IMR-90 (cell line): ENCODE measurements at regions not wholly inside any gene's neighbourhood (a gene's known extent, or its start where the extent isn't known, plus 50 kb on each side); places are given as distances from the start of the nearest gene placed in this dataset.

Experiments
- ATAC-seq: fragments of 200-7000 bp; cut with Tn5 transposase; 2 replicates; pipeline ENCODE4 v1.9.1; 2020; ENCODE audit warnings: low read depth, mild to moderate bottlenecking, moderate library complexity
- BruUV-seq: library from RNA; stranded (reverse); fragments of 400-500 nt; replicated peaks from 2 replicates; lab custom pipeline; 2021; lab: Mats Ljungman, UMichigan
- CTCF ChIA-PET: fragments of 300-600 bp; formaldehyde crosslinking; extraction: SDS; loops from one replicate; lab custom pipeline; 2021; ENCODE audit warnings: antibody characterized with exemption; lab: Yijun Ruan, JAX
- POLR2A ChIA-PET: fragments of 300-600 bp; sonication (Branson Sonifier 250); formaldehyde crosslinking; loops from one replicate; lab custom pipeline; 2022; ENCODE audit warnings: antibody characterized with exemption; ENCODE audit not compliant: unreplicated experiment; lab: Charles Lee
- DNase-seq: peaks from one replicate; pipeline ENCODE4 v3.0.0; 2013
- H2AFZ ChIP-seq: replicated peaks from 2 replicates; pipeline ENCODE3; 2013; ENCODE audit warnings: low read length, mild to moderate bottlenecking; ENCODE audit not compliant: poor library complexity
- H2AK5ac ChIP-seq: 2 replicates; pipeline ENCODE4 v1.6.1; 2013; ENCODE audit warnings: low read depth, low read length, inconsistent platforms
- H2AK9ac ChIP-seq: replicated peaks from 2 replicates; pipeline ENCODE3; 2013; ENCODE audit warnings: mild to moderate bottlenecking, low read depth, low read length, moderate library complexity; ENCODE audit not compliant: poor library complexity
- H2BK120ac ChIP-seq: 2 replicates; pipeline ENCODE4 v1.6.1; 2013; ENCODE audit warnings: low read depth, low read length, inconsistent platforms
- H2BK15ac ChIP-seq: 3 replicates; pipeline ENCODE4 v1.6.1; 2013; ENCODE audit warnings: low read depth, low read length, inconsistent platforms
- H2BK20ac ChIP-seq: 2 replicates; pipeline ENCODE4 v1.6.1; 2013; ENCODE audit warnings: low read depth, mild to moderate bottlenecking, inconsistent platforms, low read length, moderate library complexity
- H2BK5ac ChIP-seq: 2 replicates; pipeline ENCODE4 v1.6.1; 2013; ENCODE audit warnings: mild to moderate bottlenecking, low read depth, low read length, inconsistent platforms; ENCODE audit not compliant: poor library complexity, severe bottlenecking
- H3K14ac ChIP-seq: replicated peaks from 2 replicates; pipeline ENCODE4 v1.6.1; 2013; ENCODE audit warnings: low read depth, low read length, inconsistent platforms
- H3K18ac ChIP-seq: 2 replicates; pipeline ENCODE4 v1.6.1; 2013; ENCODE audit warnings: low read depth, low read length, control low read depth
- H3K23ac ChIP-seq: 2 replicates; pipeline ENCODE4 v1.6.1; 2013; ENCODE audit warnings: low read depth, low read length, inconsistent platforms
- H3K27ac ChIP-seq: 2 replicates; pipeline ENCODE4 v1.5.1; 2013; ENCODE audit warnings: mild to moderate bottlenecking, control low read depth, low read length; ENCODE audit not compliant: insufficient read depth
- H3K27me3 ChIP-seq: 2 replicates; pipeline ENCODE4 v1.6.1; 2013; ENCODE audit warnings: low read length; ENCODE audit not compliant: control insufficient read depth, insufficient read depth
- H3K36me3 ChIP-seq: 2 replicates; pipeline ENCODE4 v1.6.1; 2013; ENCODE audit warnings: low read length, mixed read lengths; ENCODE audit not compliant: control insufficient read depth, insufficient read depth
- H3K4ac ChIP-seq: 2 replicates; pipeline ENCODE4 v1.6.1; 2013; ENCODE audit warnings: low read depth, low read length, inconsistent platforms
- H3K4me1 ChIP-seq: 2 replicates; pipeline ENCODE4 v1.6.1; 2013; ENCODE audit warnings: low read length, mixed read lengths; ENCODE audit not compliant: control insufficient read depth, insufficient read depth
- H3K4me2 ChIP-seq: 2 replicates; pipeline ENCODE4 v1.6.1; 2013; ENCODE audit warnings: low read depth, mild to moderate bottlenecking, control low read depth, low read length, moderate library complexity
- H3K4me3 ChIP-seq: 2 replicates; pipeline ENCODE4 v1.5.1; 2013; ENCODE audit warnings: low read depth, mild to moderate bottlenecking, control low read depth, low read length, moderate library complexity; ENCODE audit not compliant: insufficient read depth
- H3K56ac ChIP-seq: 2 replicates; pipeline ENCODE4 v1.6.1; 2013; ENCODE audit warnings: low read length, inconsistent platforms; ENCODE audit not compliant: insufficient read depth; ENCODE audit errors: extremely low read depth
- H3K79me1 ChIP-seq, 2 experiments: 2 replicates each; pipeline ENCODE4 v1.6.1; 2013; ENCODE audit warnings: low read length in 2 of 2, inconsistent platforms in 1 of 2, low read depth in 1 of 2
- H3K9ac ChIP-seq: 2 replicates; pipeline ENCODE4 v1.6.1; 2013; ENCODE audit warnings: low read depth, low read length, control low read depth
- H3K9me1 ChIP-seq: 2 replicates; pipeline ENCODE4 v1.6.1; 2013; ENCODE audit warnings: low read length, inconsistent platforms; ENCODE audit not compliant: insufficient read depth
- H3K9me3 ChIP-seq: 2 replicates; pipeline ENCODE4 v1.6.1; 2013; ENCODE audit warnings: low read length; ENCODE audit not compliant: control insufficient read depth, insufficient read depth
- H4K20me1 ChIP-seq: 2 replicates; pipeline ENCODE4 v1.6.1; 2013; ENCODE audit warnings: low read length, inconsistent platforms; ENCODE audit not compliant: insufficient read depth
- H4K5ac ChIP-seq: 2 replicates; pipeline ENCODE4 v1.6.1; 2013; ENCODE audit warnings: mild to moderate bottlenecking, low read depth, low read length, control low read depth
- H4K8ac ChIP-seq, 2 experiments: 2 replicates each; pipeline ENCODE4 v1.6.1; 2013; ENCODE audit warnings: low read depth in 2 of 2, low read length in 2 of 2, control low read depth in 1 of 2, inconsistent platforms in 1 of 2
- H4K91ac ChIP-seq: 2 replicates; pipeline ENCODE4 v1.6.1; 2013; ENCODE audit warnings: low read depth, low read length, inconsistent platforms; ENCODE audit not compliant: insufficient read depth
- BHLHE40 ChIP-seq: fragments of 150-350 bp; IDR thresholded peaks from 2 replicates; pipeline ENCODE4 v1.6.1; 2016; ENCODE audit warnings: mild to moderate bottlenecking, low read depth, low read length
- CEBPB ChIP-seq: IDR thresholded peaks from 2 replicates; pipeline ENCODE4 v1.6.1; 2012; ENCODE audit warnings: low read depth, low read length, improper control_type of control experiment
- RAD21 ChIP-seq: IDR thresholded peaks from 2 replicates; pipeline ENCODE4 v1.6.1; 2012; ENCODE audit warnings: low read length, improper control_type of control experiment
- WGBS, 2 experiments: methylation state at CpG; one replicate each; pipeline versions ENCODE4 v1.1.5 to v1.1.7; 2013; ENCODE audit warnings: missing lambda C conversion rate in 2 of 2; ENCODE audit not compliant: insufficient read length in 1 of 2; ENCODE audit errors: extremely low coverage in 2 of 2; 5-methylcytosine and 5-hydroxymethylcytosine counted together
- dilution Hi-C: fragments of 300-500 bp; cut with HindIII; formaldehyde crosslinking; loops from one replicate; pipeline ENCODE4 v1.14.3; 2018; ENCODE audit warnings: low sequenced_read_pairs; ENCODE audit not compliant: unreplicated experiment
- in situ Hi-C: fragments of 300-500 bp; cut with MboI; formaldehyde crosslinking; loops from 3 replicates; pipeline ENCODE4 v1.14.3; 2019; ENCODE audit warnings: low sequenced_read_pairs, inconsistent platforms, mixed read lengths
- intact Hi-C: fragments of 100-400 bp; cut with micrococcal nuclease; formaldehyde crosslinking; loops from 2 replicates; pipeline ENCODE4 v1.10.0; 2022

- no peak for DNase-seq
These were observed 142.5 kb downstream of the LACC1 start for GRCh38 chr13:44022196-44022595.

More at GRCh38 chr13:44022196-44022595, 142.5 kb downstream of the LACC1 start:
- Histone ChIP-seq H3K4me1 (peaks cover 2% of the 10 kb centered on the region; the same call in 1 of the 2 replicates), H3K36me3 (no peaks in the 10 kb centered on the region), H3K9ac (no peak overlapping the region), H4K20me1 (no peaks in the 10 kb centered on the region), H2BK15ac (no peak overlapping the region), H3K27ac (no peak overlapping the region), H2BK120ac (no peak overlapping the region), H2AFZ (no peak overlapping the region), H3K23ac (no peak overlapping the region), H3K18ac (no peak overlapping the region), H3K79me1 (no peaks in the 10 kb centered on the region), H3K27me3 (peaks cover 2% of the 10 kb centered on the region; the same call in 1 of the 2 replicates), H3K4ac (no peak overlapping the region), H2AK9ac (no peak overlapping the region), H4K8ac (no peak overlapping the region), H4K5ac (no peak overlapping the region), H2BK20ac (no peak overlapping the region), H3K56ac (no peak overlapping the region), H3K4me2 (no peak overlapping the region), H2BK5ac (no peak overlapping the region), H4K91ac (no peak overlapping the region), H3K9me1 (0 out of 2 replicates have a peak, but pooled peaks cover 3% of the 10 kb centered on the region), H2AK5ac (no peak overlapping the region), H3K9me3 (no peaks in the 10 kb centered on the region), H3K4me3 (no peak overlapping the region), H3K14ac (no peak overlapping the region)
- CTCF ChIA-PET: no interaction called here
- ATAC-seq: no peak
- no CpG with 5 or more reads among the region's 2 CpGs for WGBS, 2 experiments
- intact Hi-C loops: no loop called here
- no TSS peak for BruUV-seq
- POLR2A ChIA-PET: no interaction called here
- dilution Hi-C loops: no loop called here
- in situ Hi-C loops: no loop called here
- TF ChIP-seq BHLHE40: no peak
- TF ChIP-seq CEBPB: 0 out of 2 replicates have a peak, but pooled peaks have one; percentile 12
- no peak for TF ChIP-seq RAD21
